Heart left ventricle (tissue), 16 donors: ENCODE measurements at regions not wholly inside any gene's neighbourhood (a gene's known extent, or its start where the extent isn't known, plus 50 kb on each side); places are given as distances from the start of the nearest gene placed in this dataset.

Experiments used
- ATAC-seq, 4 donors: fragments of 200-7000 bp; cut with Tn5 transposase; one replicate each; pipeline ENCODE4 v1.9.1; 2020 to 2022; ENCODE audit warnings: moderate library complexity in 4 of 4, mild to moderate bottlenecking in 3 of 4, moderate number of reproducible peaks in 1 of 4
- DNase-seq, 5 donors: peaks; one replicate each; pipeline ENCODE4 v3.0.0-alpha.2; 2020
- H3K27ac ChIP-seq, 12 donors: fragments of 200-600 bp; sonication (generic) in 4 of 12; one replicate each; pipeline versions ENCODE4 v1.5.0 to v1.8.0; 2016 to 2022; ENCODE audit warnings: mild to moderate bottlenecking in 2 of 12
- H3K27me3 ChIP-seq, 9 donors: fragments of 200-600 bp; sonication (generic) in 2 of 9; one replicate each; pipeline versions ENCODE4 v1.5.1 to v1.8.0; 2016 to 2022; ENCODE audit warnings: mild to moderate bottlenecking in 3 of 9
- H3K36me3 ChIP-seq, 9 donors: fragments of 200-600 bp; sonication (generic) in 2 of 9; one replicate each; pipeline versions ENCODE4 v1.5.0 to v1.8.0; 2018 to 2022; ENCODE audit warnings: mild to moderate bottlenecking in 2 of 9
- H3K4me1 ChIP-seq, 12 donors: fragments of 200-600 bp; sonication (generic) in 4 of 12; one replicate each; pipeline versions ENCODE4 v1.5.0 to v1.8.0; 2016 to 2022; ENCODE audit warnings: mild to moderate bottlenecking in 3 of 12
- H3K4me3 ChIP-seq, 12 donors: fragments of 200-600 bp; sonication (generic) in 4 of 12; one replicate each; pipeline versions ENCODE4 v1.5.0 to v1.8.0; 2017 to 2022; ENCODE audit warnings: mild to moderate bottlenecking in 9 of 12, moderate library complexity in 4 of 12
- H3K9me3 ChIP-seq, 12 donors: fragments of 200-600 bp; sonication (generic) in 4 of 12; one replicate each; pipeline versions ENCODE4 v1.5.0 to v1.8.0; 2016 to 2022; ENCODE audit warnings: mild to moderate bottlenecking in 1 of 12
- POLR2A ChIP-seq, 2 donors: fragments of 450-650 bp; IDR thresholded peaks; one replicate each; pipeline ENCODE4 v1.6.1; 2017; ENCODE audit warnings: antibody characterized with exemption in 2 of 2, mild to moderate bottlenecking in 2 of 2, moderate library complexity in 2 of 2
- WGBS, 4 donors: extraction: QIAGEN DNeasy Blood & Tissue Kit in 2 of 4; methylation state at CpG; one replicate each; pipeline versions ENCODE4 v1.1.5 to v1.1.7; 2013 to 2018; 5-methylcytosine and 5-hydroxymethylcytosine counted together
- intact Hi-C, 10 donors: fragments of 100-400 bp; cut with DNase I; formaldehyde crosslinking; loops; one replicate each; pipeline versions ENCODE4 v1.11.1 to v1.14.2; 2022
- TF ChIP-seq, protein P1 (sequence below), 12 donors: fragments of 200-600 bp; sonication (generic) in 4 of 12; IDR thresholded peaks; one replicate each; pipeline versions ENCODE4 v1.5.0 to v1.8.0; 2018 to 2022; ENCODE audit warnings: antibody characterized with exemption in 12 of 12, mild to moderate bottlenecking in 5 of 12
- donor health status: ischemic (EF 13 %, LVEDD 7.1; RV severe dilation, severe dysfunction).
- donor health status: healthy with polysubstance abuse.
- donor health status: DM: no; HTN: yes; CAD: no.
- donor health status: DM: no; HTN: no; CAD: no.
- donor health status: ischemic (EF 25% LVEDD 6.9; RV normal size, moderate dysfunction).
- donor health status: ischemic (EF 25% LVEDD 5.7; RV mildly dilated, moderate dysfunction).
- donor health status: healthy.
- donor health status: DM: yes; HTN: yes; CAD: no.
- donor health status: ischemic (EF 35%, LVEDD 5.7; RV mildly dilated, moderate dysfunction).
- donor health status: nonischemic (EF 11% LVEDD 7.7; RV severe dilation, severe dysfunction).
- donor health status: DM: yes; HTN: yes; CAD: no.
- donor health status: PGD.
- donor health status: ischemic (EF 29% LVEDD 5.4; RV normal size, mild dysfunction).
- donor health status: nonischemic (EF 23%, LVEDD 6.1; RV moderate dilation, normal function).

DNA sequence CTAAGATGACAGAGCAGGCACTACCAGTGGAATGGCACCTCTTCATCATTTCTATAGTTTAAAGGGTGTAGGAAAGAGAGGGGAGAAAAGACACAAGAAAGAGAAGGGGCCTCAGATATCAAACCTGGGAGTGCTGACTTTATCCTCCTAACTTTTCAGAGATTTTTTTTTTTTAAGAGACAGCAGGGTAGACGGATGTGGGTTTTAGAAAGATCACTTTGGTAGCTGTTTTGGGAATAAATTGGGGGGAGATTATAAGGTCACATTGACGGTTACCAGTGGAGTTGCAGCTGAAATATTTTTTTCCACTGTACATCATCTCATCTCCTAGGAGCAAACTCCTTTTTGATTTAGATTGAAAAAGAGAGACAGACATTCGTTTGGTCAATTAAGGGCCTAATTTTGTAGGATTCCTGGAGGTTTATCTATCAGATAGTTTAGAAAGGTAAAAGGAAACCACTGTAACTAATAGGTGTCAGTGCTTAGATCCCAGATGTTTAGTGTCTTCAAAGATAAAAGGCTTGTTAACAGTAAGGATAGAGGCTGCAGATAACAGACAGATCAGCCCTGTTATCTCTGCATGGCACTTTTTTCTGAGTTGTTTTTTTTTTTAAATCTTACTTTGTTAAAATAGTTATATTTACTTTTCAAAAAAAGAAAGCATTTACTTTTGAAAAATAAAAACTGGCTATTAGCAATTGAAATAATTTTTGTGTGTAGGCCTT, 1057.0 kb downstream of the IGSF11 start:
- Histone ChIP-seq H3K27ac (no peak overlapping the region), H3K4me1 (no peaks in the 10 kb centered on the region), H3K4me3 (no peak overlapping the region), H3K36me3 (no peaks in the 10 kb centered on the region), H3K27me3 (no peaks in the 10 kb centered on the region), H3K9me3 (no peaks in the 10 kb centered on the region)
- DNase-seq = no peak
- TF ChIP-seq POLR2A (IDR thresholded peaks at IDR 0.05) = no peak
- TF ChIP-seq, protein P1, sequence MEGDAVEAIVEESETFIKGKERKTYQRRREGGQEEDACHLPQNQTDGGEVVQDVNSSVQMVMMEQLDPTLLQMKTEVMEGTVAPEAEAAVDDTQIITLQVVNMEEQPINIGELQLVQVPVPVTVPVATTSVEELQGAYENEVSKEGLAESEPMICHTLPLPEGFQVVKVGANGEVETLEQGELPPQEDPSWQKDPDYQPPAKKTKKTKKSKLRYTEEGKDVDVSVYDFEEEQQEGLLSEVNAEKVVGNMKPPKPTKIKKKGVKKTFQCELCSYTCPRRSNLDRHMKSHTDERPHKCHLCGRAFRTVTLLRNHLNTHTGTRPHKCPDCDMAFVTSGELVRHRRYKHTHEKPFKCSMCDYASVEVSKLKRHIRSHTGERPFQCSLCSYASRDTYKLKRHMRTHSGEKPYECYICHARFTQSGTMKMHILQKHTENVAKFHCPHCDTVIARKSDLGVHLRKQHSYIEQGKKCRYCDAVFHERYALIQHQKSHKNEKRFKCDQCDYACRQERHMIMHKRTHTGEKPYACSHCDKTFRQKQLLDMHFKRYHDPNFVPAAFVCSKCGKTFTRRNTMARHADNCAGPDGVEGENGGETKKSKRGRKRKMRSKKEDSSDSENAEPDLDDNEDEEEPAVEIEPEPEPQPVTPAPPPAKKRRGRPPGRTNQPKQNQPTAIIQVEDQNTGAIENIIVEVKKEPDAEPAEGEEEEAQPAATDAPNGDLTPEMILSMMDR (IDR thresholded peaks at IDR 0.05) = no peak
- no peak for ATAC-seq
- 38 to 52% (median 49%) methylated on average over 3 of the region's 3 CpGs for WGBS, 4 donors
- intact Hi-C loops = loop anchor here in 1 of 10 donors (5.0 kb wide), 1 partner anchor 660 kb away; no protein-coding TSS in a partner anchor

DNA sequence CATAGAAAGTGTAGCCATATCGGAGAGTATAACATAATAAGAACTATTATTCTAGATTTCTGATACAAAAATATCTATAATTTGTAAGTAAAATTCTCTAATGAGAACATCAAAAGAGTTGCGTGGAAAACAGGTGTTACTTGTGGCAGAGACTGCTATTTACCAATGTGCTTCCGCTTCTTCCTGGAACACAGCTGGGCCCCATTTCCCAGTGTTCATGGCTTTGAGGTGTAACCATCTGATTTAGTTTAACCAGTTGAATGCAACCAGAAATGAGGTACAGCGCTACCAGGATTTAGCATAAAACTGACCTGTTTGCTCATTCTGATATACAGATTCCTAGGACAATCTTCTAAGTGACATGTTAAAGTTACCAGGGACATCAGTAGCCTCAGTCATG, 1055.2 kb downstream of the IGSF11 start:
- 90 to 96% (median 93%) methylated on average over 4 of the region's 4 CpGs for WGBS, 4 donors

DNA sequence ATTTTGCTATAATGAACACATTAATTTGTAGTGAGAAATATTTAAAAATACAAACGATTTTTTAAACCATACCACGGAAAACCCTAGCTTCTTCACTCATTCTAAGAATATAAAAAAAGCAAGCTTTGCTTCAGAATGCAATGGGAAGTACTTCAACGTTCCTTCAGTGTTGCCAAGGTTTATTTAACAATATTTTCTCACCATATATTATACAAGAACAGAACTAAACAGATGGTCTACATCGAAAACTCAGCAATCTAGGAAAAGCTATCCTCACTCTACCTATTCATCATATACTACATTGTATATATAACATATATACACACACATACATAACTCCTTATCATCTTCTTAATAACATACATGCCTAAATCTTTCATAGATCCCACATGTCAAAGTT, 1047.4 kb downstream of the IGSF11 start:
- TF ChIP-seq, protein P1 (IDR thresholded peaks at IDR 0.05) = no peak
- no peak for TF ChIP-seq POLR2A (IDR thresholded peaks at IDR 0.05)
- Histone ChIP-seq H3K4me3 (no peak overlapping the region), H3K9me3 (no peaks in the 10 kb centered on the region), H3K36me3 (no peaks in the 10 kb centered on the region), H3K27ac (no peak overlapping the region), H3K4me1 (no peaks in the 10 kb centered on the region), H3K27me3 (no peaks in the 10 kb centered on the region)
- no peak for ATAC-seq
- 57 to 67% (median 64%) methylated on average over 4 of the region's 4 CpGs for WGBS, 4 donors
- no peak for DNase-seq
- intact Hi-C loops = no loop called here

More for the DNA sequence above, 1055.2 kb downstream of the IGSF11 start:
- TF ChIP-seq POLR2A (IDR thresholded peaks at IDR 0.05) = no peak
- TF ChIP-seq, protein P1 (IDR thresholded peaks at IDR 0.05) = no peak
- no peaks in the 10 kb centered on the region for H3K36me3 ChIP-seq
- intact Hi-C loops = loop anchor here in 1 of 10 donors (5.0 kb wide), 1 partner anchor 658 kb away; no protein-coding TSS in a partner anchor
- no peaks in the 10 kb centered on the region for H3K9me3 ChIP-seq
- H3K27me3 ChIP-seq = no peaks in the 10 kb centered on the region
- H3K4me1 ChIP-seq = no peaks in the 10 kb centered on the region
- H3K4me3 ChIP-seq = no peak overlapping the region
- H3K27ac ChIP-seq = no peak overlapping the region
- no peak for DNase-seq
- ATAC-seq = no peak

DNA sequence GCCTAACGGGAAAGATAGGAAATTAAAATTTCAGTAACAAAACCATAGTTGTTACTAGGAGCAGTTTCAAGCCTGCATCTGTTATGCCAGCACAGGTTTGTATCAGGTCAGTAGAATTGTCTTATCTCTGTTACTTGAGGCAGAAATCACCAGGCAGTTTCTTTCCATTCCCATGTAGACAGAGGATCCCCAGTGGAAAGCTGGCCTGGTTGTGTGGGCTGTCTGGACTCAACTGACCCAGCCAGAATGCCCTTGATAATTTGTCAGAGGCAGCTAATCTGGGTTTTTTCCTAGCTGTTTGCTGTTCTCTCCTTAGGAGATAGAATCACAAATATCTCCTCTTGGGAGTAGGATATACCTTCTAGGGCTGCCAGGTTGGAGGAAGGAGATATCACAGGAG, 1044.7 kb downstream of the IGSF11 start:
- H3K4me1 ChIP-seq = no peaks in the 10 kb centered on the region
- 76 to 87% (median 85%) methylated on average over 1 of the region's 1 CpG for WGBS, 4 donors
- DNase-seq (no peak), ATAC-seq (no peak)
- H3K27ac ChIP-seq = no peak overlapping the region
- H3K9me3 ChIP-seq = no peaks in the 10 kb centered on the region
- peaks cover 0 to 17% (median 5%) of the 10 kb centered on the region in 9 donors for H3K27me3 ChIP-seq
- intact Hi-C loops = no loop called here
- H3K4me3 ChIP-seq = no peak overlapping the region
- TF ChIP-seq, protein P1 (IDR thresholded peaks at IDR 0.05) = no peak
- TF ChIP-seq POLR2A (IDR thresholded peaks at IDR 0.05) = no peak
- H3K36me3 ChIP-seq = no peaks in the 10 kb centered on the region
